ENCODE measurements at regions not wholly inside any gene's neighbourhood (a gene's known extent, or its start where the extent isn't known, plus 50 kb on each side); places are given as distances from the start of the nearest gene placed in this dataset.

DNA sequence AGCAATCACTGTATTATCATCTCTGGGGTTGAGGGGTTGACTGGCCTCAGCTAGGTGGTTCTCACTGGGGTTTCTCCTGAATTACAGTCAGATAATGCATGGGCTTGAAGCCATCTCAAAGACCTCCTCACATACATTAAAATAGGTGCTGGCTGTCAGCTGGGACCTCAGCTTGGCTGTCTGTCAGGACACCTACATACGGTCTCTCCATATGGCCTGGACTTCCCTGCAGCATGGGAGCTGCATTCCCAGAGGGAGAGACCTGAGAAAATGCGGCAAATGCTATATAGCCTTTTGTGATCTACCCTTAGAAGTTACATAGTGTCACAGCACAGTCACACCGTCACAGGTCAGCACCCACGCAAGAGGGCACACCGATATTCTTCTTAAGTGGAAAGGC is 93.6 kb downstream of the TSEN15 start:
- Histone ChIP-seq H3K36me3 (ENCODE audit: control insufficient read depth, insufficient read depth, low read length) (no peaks in the 10 kb centered on the region), H2BK5ac (ENCODE audit: low read depth, low read length, poor library complexity, severe bottlenecking) (no peak overlapping the region), H3K23ac (ENCODE audit: low read depth, low read length) (no peak overlapping the region), H2AK9ac (replicated peaks; ENCODE audit: low read depth, low read length, poor library complexity) (no peak overlapping the region), H3K27ac (ENCODE audit: insufficient read depth, low read length) (no peak overlapping the region), H2BK20ac (ENCODE audit: low read depth, low read length) (no peak overlapping the region), H3K4ac (ENCODE audit: low read depth, low read length) (no peak overlapping the region), H3K9ac (ENCODE audit: low read depth, low read length) (no peak overlapping the region), H3K18ac (ENCODE audit: low read depth, low read length) (no peak overlapping the region), H4K91ac (ENCODE audit: insufficient read depth, low read depth, low read length) (no peak overlapping the region), H4K5ac (ENCODE audit: low read depth, low read length) (no peak overlapping the region), H3K4me3 (ENCODE audit: insufficient read depth, low read depth, low read length) (no peak overlapping the region), H3K4me2 (ENCODE audit: low read depth, low read length) (no peak overlapping the region), H3K14ac (replicated peaks; ENCODE audit: low read depth, low read length) (no peak overlapping the region), H2BK15ac (ENCODE audit: low read depth, low read length) (no peak overlapping the region), H3K9me1 (ENCODE audit: insufficient read depth, low read length) (0 out of 2 replicates have a peak, but pooled peaks cover 2% of the 10 kb centered on the region), H3K79me1 (ENCODE audit: low read depth in 1 of 2, low read length in 2 of 2) (no peaks in the 10 kb centered on the region), H2AK5ac (ENCODE audit: low read depth, low read length) (no peak overlapping the region), H2BK120ac (ENCODE audit: low read depth, low read length) (no peak overlapping the region), H4K20me1 (ENCODE audit: insufficient read depth, low read length) (no peaks in the 10 kb centered on the region), H3K56ac (ENCODE audit: extremely low read depth, insufficient read depth, low read length) (no peak overlapping the region), H2AFZ (replicated peaks; ENCODE audit: low read length, poor library complexity) (no peak overlapping the region), H4K8ac (ENCODE audit: low read depth in 2 of 2, low read length in 2 of 2) (no peak overlapping the region), H3K27me3 (ENCODE audit: control insufficient read depth, insufficient read depth, low read length) (peaks cover 10% of the 10 kb centered on the region), H3K9me3 (ENCODE audit: control insufficient read depth, insufficient read depth, low read length) (peaks cover 2% of the 10 kb centered on the region), H3K4me1 (ENCODE audit: control insufficient read depth, insufficient read depth, low read length) (no peaks in the 10 kb centered on the region)
- intact Hi-C loops (cut with micrococcal nuclease) (no loop called here), in situ Hi-C loops (cut with MboI; ENCODE audit: low sequenced_read_pairs) (no loop called here), dilution Hi-C loops (cut with HindIII; ENCODE audit: low sequenced_read_pairs, unreplicated experiment) (no loop called here)
- no TSS peak for BruUV-seq (replicated peaks)
- CTCF ChIA-PET: interaction anchor here (0.5 kb wide), 1 partner anchor 59 kb away, joined by 3 read pairs; no protein-coding TSS in a partner anchor
- POLR2A ChIA-PET (ENCODE audit: unreplicated experiment): no interaction called here
- DNase-seq (no peak), ATAC-seq (ENCODE audit: low read depth) (no peak)
- TF ChIP-seq, protein P1, sequence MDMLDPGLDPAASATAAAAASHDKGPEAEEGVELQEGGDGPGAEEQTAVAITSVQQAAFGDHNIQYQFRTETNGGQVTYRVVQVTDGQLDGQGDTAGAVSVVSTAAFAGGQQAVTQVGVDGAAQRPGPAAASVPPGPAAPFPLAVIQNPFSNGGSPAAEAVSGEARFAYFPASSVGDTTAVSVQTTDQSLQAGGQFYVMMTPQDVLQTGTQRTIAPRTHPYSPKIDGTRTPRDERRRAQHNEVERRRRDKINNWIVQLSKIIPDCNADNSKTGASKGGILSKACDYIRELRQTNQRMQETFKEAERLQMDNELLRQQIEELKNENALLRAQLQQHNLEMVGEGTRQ (IDR thresholded peaks at IDR 0.05; ENCODE audit: low read depth, low read length): no peak
- TF ChIP-seq CEBPB (IDR thresholded peaks at IDR 0.05; ENCODE audit: low read depth, low read length) (no peak), POLR2A (IDR thresholded peaks at IDR 0.05; ENCODE audit: low read depth, low read length) (no peak), MAFK (IDR thresholded peaks at IDR 0.05; ENCODE audit: low read depth, low read length) (no peak), FOS (IDR thresholded peaks at IDR 0.05; ENCODE audit: low read depth, low read length) (no peak)
- TF ChIP-seq, protein P2, sequence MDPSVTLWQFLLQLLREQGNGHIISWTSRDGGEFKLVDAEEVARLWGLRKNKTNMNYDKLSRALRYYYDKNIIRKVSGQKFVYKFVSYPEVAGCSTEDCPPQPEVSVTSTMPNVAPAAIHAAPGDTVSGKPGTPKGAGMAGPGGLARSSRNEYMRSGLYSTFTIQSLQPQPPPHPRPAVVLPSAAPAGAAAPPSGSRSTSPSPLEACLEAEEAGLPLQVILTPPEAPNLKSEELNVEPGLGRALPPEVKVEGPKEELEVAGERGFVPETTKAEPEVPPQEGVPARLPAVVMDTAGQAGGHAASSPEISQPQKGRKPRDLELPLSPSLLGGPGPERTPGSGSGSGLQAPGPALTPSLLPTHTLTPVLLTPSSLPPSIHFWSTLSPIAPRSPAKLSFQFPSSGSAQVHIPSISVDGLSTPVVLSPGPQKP (IDR thresholded peaks at IDR 0.05; ENCODE audit: borderline replicate concordance, low read depth, low read length): no peak
- WGBS, 2 experiments (ENCODE audit: extremely low coverage in 2 of 2, insufficient read length in 1 of 2): no CpG with 5 or more reads among the region's 5 CpGs
